Neural cell (in vitro differentiated cells): ENCODE measurements at regions not wholly inside any gene's neighbourhood (a gene's known extent, or its start where the extent isn't known, plus 50 kb on each side); places are given as distances from the start of the nearest gene placed in this dataset.

Experiments
- H2AFZ ChIP-seq: fragments of 200-600, 300-800 bp; sonication (generic), shearing (Covaris generic); 2 replicates; pipeline ENCODE4 v1.6.0; 2014; ENCODE audit warnings: low read depth, mild to moderate bottlenecking, antibody characterized with exemption, low read length, moderate library complexity
- H3F3A ChIP-seq: fragments of 200-600 bp; shearing (Covaris generic); 2 replicates; pipeline ENCODE4 v1.6.1; 2016; ENCODE audit warnings: mild to moderate bottlenecking, moderate library complexity, mixed read lengths, antibody characterized with exemption, low read length; ENCODE audit not compliant: insufficient read depth, poor library complexity, severe bottlenecking
- H3K27ac ChIP-seq: fragments of 200-600, 300-800 bp; sonication (generic), shearing (Covaris generic); 2 replicates; pipeline ENCODE4 v1.5.1; 2014; ENCODE audit warnings: mild to moderate bottlenecking, low read length, moderate library complexity
- H3K27me3 ChIP-seq: fragments of 300-800, 200-600 bp; sonication (generic), shearing (Covaris generic); 2 replicates; pipeline ENCODE4 v1.6.0; 2014; ENCODE audit warnings: mild to moderate bottlenecking, low read depth, low read length, moderate library complexity; ENCODE audit not compliant: insufficient read depth
- H3K36me3 ChIP-seq: fragments of 300-800, 200-600 bp; sonication (generic), shearing (Covaris generic); 2 replicates; pipeline ENCODE4 v1.5.1; 2014; ENCODE audit warnings: mild to moderate bottlenecking, antibody characterized with exemption, low read length, moderate library complexity; ENCODE audit not compliant: insufficient read depth
- H3K4me2 ChIP-seq: fragments of 300-800, 200-600 bp; sonication (generic), shearing (Covaris generic); 2 replicates; pipeline ENCODE4 v1.6.0; 2014; ENCODE audit warnings: mild to moderate bottlenecking, low read length
- H3K4me3 ChIP-seq: fragments of 300-800, 200-600 bp; sonication (generic), shearing (Covaris generic); 2 replicates; pipeline ENCODE4 v1.5.1; 2014; ENCODE audit warnings: mild to moderate bottlenecking, low read length, moderate library complexity
- H3K79me2 ChIP-seq: fragments of 200-600 bp; shearing (Covaris generic); replicated peaks from 2 replicates; pipeline ENCODE4 v1.6.0; 2014; ENCODE audit warnings: mild to moderate bottlenecking, low read length, moderate library complexity; ENCODE audit not compliant: insufficient read depth
- H3K9ac ChIP-seq: fragments of 300-800, 200-600 bp; sonication (generic), shearing (Covaris generic); 2 replicates; pipeline ENCODE4 v1.6.1; 2016; ENCODE audit warnings: mild to moderate bottlenecking, low read length, mixed read lengths
- H3K9me2 ChIP-seq: fragments of 200-600 bp; shearing (Covaris generic); 2 replicates; pipeline ENCODE4 v1.6.1; 2016; ENCODE audit warnings: mild to moderate bottlenecking, low read length, mixed read lengths; ENCODE audit not compliant: insufficient read depth
- H3K9me3 ChIP-seq: fragments of 200-600, 300-800 bp; sonication (generic), shearing (Covaris generic); 2 replicates; pipeline ENCODE4 v1.6.1; 2016; ENCODE audit warnings: mild to moderate bottlenecking, mixed run types, low read length, moderate library complexity, mixed read lengths
- H4K20me1 ChIP-seq: fragments of 200-600 bp; shearing (Covaris generic); 2 replicates; pipeline ENCODE4 v1.6.1; 2016; ENCODE audit warnings: mild to moderate bottlenecking, mixed run types; ENCODE audit not compliant: insufficient read depth
- CTCF ChIP-seq: fragments of 450-650 bp; IDR thresholded peaks from 2 replicates; pipeline ENCODE4 v1.5.1; 2014; ENCODE audit warnings: antibody characterized with exemption, mild to moderate bottlenecking, moderate library complexity; ENCODE audit not compliant: poor library complexity, severe bottlenecking
- EP300 ChIP-seq: fragments of 450-650 bp; conservative IDR thresholded peaks from 2 replicates; pipeline ENCODE4 v1.6.1; 2014; ENCODE audit warnings: antibody characterized with exemption, mild to moderate bottlenecking, moderate library complexity; ENCODE audit not compliant: poor library complexity, severe bottlenecking
- POLR2AphosphoS5 ChIP-seq: IDR thresholded peaks from 2 replicates; pipeline ENCODE4 v1.6.1; 2012
- RAD21 ChIP-seq: fragments of 450-650 bp; conservative IDR thresholded peaks from 2 replicates; pipeline ENCODE4 v1.6.1; 2014; ENCODE audit warnings: antibody characterized with exemption, mild to moderate bottlenecking, moderate library complexity
- REST ChIP-seq: IDR thresholded peaks from 2 replicates; pipeline ENCODE4 v1.6.1; 2012; ENCODE audit warnings: borderline replicate concordance
- SMC3 ChIP-seq: fragments of 450-650 bp; conservative IDR thresholded peaks from 2 replicates; pipeline ENCODE4 v1.6.1; 2014; ENCODE audit warnings: antibody characterized with exemption, mild to moderate bottlenecking, moderate library complexity; ENCODE audit not compliant: poor library complexity
- TAF1 ChIP-seq: IDR thresholded peaks from 2 replicates; pipeline ENCODE4 v1.6.1; 2012; ENCODE audit warnings: low read depth

GRCh38 chr9:91114450-91114849, 247.3 kb downstream of the AUH start:
- H3K27me3 ChIP-seq: no peaks in the 10 kb centered on the region
- H3K9me3 ChIP-seq: peaks cover 4% of the 10 kb centered on the region
- no peak overlapping the region for H2AFZ ChIP-seq
- H3K4me2 ChIP-seq: no peak overlapping the region
- no peaks in the 10 kb centered on the region for H4K20me1 ChIP-seq
- H3K36me3 ChIP-seq: no peaks in the 10 kb centered on the region
- H3K9me2 ChIP-seq: no peaks in the 10 kb centered on the region
- H3F3A ChIP-seq: no peaks in the 10 kb centered on the region
- H3K79me2 ChIP-seq: no peaks in the 10 kb centered on the region
- TF ChIP-seq RAD21: no peak
- TF ChIP-seq EP300: no peak
- no peak for TF ChIP-seq REST
- no peak for TF ChIP-seq POLR2AphosphoS5
- TF ChIP-seq SMC3: no peak
- TF ChIP-seq CTCF: no peak
- no peak for TF ChIP-seq TAF1
- H3K27ac ChIP-seq: no peak overlapping the region
- no peak overlapping the region for H3K4me3 ChIP-seq
- no peak overlapping the region for H3K9ac ChIP-seq

GRCh38 chr9:91116211-91116610, 245.5 kb downstream of the AUH start:
- Histone ChIP-seq H3K4me2 (no peak overlapping the region), H2AFZ (no peak overlapping the region), H3F3A (no peaks in the 10 kb centered on the region), H3K9me2 (no peaks in the 10 kb centered on the region), H3K9me3 (no peaks in the 10 kb centered on the region), H3K27me3 (no peaks in the 10 kb centered on the region), H3K27ac (no peak overlapping the region), H3K4me3 (no peak overlapping the region), H4K20me1 (no peaks in the 10 kb centered on the region), H3K9ac (no peak overlapping the region), H3K79me2 (no peaks in the 10 kb centered on the region), H3K36me3 (no peaks in the 10 kb centered on the region)
- TF ChIP-seq CTCF: no peak
- TF ChIP-seq RAD21: no peak

GRCh38 chr9:91116711-91117110, 245.0 kb downstream of the AUH start:
- Histone ChIP-seq H3K9me3 (no peaks in the 10 kb centered on the region), H3K9ac (no peak overlapping the region), H3K36me3 (no peaks in the 10 kb centered on the region), H3K9me2 (no peaks in the 10 kb centered on the region), H3K27ac (no peak overlapping the region), H3F3A (no peaks in the 10 kb centered on the region), H3K27me3 (no peaks in the 10 kb centered on the region), H2AFZ (no peak overlapping the region), H3K4me3 (no peak overlapping the region), H3K79me2 (no peaks in the 10 kb centered on the region), H4K20me1 (no peaks in the 10 kb centered on the region), H3K4me2 (no peak overlapping the region)
- TF ChIP-seq RAD21: no peak
